Activated CD4-positive, alpha-beta T cell treated with anti-CD3 and anti-CD28 coated beads, Interleukin-2, amount 50 U/mL, for 24 hours (primary cell): ENCODE measurements at regions not wholly inside any gene's neighbourhood (a gene's known extent, or its start where the extent isn't known, plus 50 kb on each side); places are given as distances from the start of the nearest gene placed in this dataset.

Experiments used
- DNase-seq, 2 donors: peaks; one replicate each; pipeline ENCODE4 v3.0.0-alpha.2; 2020; ENCODE audit warnings: low read depth in 1 of 2, low spot score in 1 of 2

DNA sequence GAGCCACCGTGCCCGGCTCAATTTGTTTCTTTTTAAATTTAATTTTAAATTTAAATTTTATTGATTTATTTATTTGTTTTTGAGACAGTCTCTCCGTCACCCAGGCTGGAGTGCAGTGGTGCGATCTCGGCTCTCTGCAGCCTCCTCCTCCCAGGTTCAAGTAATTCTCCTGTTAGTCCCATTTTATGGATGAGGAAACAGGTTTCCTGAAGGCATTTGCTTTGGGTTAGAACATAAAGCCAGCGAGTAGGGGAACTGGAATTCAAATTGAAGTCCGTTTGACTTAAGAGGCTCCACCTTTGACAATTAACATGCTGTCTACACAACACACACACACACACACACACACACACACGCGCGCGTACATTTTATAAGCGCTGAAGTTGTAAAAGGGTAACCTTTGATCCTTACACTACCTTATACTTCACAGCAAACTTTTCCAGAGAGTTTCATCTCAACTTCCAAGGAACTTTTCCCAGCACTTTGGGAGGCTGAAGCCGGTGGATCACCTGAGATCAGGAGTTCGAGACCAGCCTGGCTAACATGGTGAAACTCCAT, 232.0 kb downstream of the BCAS1 start:
- DNase-seq = no peak

DNA sequence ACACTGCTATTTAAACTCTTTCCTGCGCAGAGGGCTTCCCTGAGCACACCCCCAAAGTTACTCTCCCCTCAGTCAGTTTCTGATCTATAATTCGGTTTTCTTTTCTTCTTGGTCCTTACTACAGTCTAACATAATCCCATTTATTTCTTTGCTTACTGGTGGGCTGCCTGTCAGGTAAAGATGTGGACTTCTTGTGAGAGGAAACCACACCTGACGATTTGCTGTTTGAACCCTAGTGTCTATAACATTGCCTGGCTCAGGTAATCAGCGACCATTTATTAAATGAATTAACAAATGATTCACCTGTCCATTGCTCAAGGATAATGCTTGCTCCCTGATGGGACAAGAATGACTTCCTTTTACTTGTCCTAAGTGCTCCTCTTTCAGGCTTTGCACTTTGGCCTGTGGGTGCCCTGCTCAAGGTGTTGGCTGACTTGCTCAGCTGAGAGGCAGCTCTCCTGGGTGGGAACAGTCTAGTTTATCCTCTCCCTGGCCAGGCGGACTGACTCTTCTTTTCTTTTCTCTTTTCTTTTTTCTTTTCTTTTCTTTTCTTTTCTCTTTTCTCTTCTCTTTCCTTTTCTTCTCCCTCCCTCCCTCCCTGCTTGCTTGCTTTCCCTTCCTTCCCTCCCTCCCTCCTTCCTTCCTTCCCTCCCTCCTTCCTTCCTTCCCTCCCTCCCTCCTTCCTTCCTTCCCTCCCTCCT, 233.1 kb downstream of the BCAS1 start:
- DNase-seq = no peak

DNA sequence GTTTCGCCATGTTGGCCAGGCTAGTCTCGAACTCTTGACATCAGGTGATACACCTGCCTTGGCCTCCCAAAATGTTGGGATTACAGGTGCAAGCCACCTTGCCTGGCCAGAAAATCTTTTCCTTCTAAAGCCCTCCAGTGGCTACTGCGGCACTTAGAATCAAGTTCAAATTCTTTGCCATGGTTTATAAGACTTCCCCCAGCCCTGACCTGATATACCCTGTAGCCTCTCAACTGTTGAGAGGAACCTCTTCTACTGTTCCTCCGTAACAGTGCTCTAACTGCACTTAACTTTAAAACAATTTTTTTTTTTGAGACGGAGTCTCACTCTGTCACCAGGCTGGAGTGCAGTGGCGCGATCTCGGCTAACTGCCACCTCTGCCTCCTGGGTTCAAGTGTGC, 235.6 kb downstream of the BCAS1 start:
- no peak for DNase-seq

DNA sequence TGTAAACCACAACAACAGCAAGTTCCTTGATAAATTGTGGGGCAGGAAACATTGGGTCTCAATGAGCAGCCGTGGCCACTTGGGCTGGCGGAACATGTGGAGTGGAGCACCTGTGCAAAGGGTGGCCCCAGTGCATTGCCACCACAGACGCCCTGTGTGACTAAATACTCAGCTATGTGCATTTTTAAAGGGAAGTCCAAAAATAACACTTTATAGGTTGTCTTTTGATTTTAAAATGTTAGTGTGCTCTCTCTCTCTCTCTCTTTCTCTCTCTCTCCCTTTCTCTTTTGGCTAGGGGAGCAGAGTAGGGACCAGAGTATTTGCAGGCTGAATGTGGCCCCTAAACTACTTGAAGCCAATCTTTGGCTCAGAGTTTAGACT, 236.3 kb downstream of the BCAS1 start:
- DNase-seq = no peak

DNA sequence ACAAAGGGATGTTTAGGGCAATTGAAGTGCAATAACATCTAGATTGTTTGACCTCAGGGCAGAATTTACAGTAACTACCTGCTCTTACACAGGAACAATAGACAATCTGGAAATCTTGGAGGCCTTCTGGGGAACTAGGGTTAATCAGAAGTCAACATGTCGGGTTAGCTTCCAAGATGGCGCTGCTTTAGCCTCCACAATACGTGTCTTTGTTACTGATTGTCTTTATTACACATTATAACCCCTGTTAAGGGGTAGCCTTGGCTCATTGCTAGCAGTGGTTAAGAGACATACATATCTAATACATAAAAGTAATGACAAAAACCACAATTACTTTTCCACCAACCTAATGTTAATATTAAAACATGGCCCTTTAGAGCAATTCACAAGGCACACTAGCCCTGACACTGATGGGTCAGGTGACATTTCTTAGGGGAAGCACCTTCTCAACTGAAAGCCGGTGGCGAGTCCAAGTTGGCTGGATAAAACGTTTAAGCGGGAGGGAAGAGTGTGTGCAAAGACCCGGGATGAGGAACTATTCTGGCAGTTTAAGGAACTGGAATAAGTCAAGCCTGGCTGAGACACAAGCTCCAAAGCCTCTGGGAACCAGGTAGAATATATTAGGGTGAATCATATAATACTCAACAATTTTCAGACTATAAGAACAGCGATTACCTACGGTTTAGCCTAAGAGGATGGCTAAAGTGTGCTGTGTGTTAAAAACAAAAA, 236.9 kb downstream of the BCAS1 start:
- no peak for DNase-seq

DNA sequence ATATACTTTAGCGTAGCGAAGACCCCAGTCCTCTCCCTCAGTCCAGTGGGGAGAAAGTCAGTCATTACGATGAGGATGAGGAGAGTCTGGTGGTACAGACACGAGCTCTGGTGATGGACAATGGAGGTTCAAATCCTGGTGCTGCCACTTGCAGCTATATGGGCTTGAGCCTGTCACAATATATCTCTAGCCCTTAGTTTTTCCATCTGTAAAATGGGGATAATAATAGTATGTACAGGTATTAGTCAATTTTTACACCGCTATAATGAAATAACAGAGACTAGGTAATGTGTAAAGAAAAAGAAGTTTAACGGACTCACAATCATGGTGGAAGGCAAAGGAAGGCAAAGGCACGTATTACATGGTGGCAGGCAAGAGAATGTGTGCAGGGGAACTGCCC, 237.9 kb downstream of the BCAS1 start:
- DNase-seq = no peak

DNA sequence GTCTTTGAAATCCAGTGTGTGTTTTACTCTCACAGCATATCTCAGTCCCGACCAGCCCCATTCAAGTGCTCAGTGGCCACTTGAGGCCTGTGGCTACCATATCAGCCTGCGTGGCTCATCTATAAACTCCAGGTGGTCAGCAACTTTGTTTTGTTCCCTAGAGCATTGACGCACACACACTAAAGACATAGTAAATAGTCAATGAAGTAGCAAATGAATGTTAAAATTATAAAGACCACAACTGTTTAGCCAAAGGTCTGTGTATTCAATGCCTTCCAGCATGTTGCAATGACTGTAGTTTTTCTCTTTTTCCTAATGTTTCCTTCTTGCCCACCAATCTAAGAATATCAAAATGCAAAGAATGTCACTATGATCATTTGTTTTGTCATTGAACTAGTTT, 238.2 kb upstream of the ZNF217 start:
- no peak for DNase-seq

DNA sequence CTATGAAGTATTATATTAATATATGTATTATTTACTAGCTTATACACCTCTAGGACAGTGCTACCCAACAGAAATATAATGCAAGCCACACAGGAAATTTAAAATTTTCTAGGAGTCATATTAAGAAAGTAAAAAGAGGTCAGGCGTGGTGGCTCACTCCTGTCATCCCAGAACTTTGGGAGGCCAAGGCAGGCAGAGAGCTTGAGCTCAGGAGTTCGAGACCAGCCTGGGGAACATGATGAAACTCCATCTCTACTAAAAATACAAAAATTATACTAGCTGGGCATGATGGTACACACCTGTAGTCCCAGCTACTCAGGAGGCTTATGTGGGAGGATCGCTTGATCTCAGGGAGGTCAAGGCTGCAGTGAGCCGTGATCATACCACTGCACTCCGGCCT, 237.6 kb upstream of the ZNF217 start:
- DNase-seq = no peak

DNA sequence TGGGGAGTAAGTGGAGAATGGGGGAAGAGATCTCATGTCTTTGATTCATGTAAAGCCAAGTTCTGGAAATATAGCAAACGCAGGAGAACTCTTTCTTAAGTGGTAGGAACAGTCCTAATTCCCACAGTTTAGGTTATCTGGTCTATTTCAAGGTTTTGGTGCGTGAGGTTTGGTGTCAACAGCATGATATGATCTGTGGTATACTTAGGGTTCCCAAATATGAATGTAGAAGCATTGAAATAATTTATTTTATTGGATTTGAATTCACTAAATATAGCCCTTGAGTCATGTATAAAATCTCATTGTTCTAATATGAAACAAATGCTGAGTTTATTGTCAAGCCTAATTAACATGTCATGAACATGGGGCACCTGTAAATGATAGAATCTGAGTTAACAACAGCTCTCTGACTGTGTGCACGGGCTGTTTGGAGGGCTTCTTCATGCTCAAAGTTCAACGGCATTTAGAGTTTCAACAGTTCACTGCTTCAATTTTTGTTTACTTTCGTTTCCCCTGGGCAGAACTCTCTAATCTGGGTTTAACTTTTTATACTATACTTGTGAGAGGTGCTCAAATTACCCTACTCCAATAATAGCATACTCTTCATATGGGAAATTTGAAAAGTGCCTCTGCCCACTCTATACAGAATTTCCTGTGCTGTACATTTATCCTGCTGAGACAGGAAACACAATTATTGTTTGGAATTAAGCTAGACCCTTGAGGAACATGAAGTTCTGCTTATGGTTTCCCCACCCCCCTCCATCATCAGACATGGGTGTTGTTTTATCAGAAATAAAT, 236.3 kb upstream of the ZNF217 start:
- DNase-seq = no peak

DNA sequence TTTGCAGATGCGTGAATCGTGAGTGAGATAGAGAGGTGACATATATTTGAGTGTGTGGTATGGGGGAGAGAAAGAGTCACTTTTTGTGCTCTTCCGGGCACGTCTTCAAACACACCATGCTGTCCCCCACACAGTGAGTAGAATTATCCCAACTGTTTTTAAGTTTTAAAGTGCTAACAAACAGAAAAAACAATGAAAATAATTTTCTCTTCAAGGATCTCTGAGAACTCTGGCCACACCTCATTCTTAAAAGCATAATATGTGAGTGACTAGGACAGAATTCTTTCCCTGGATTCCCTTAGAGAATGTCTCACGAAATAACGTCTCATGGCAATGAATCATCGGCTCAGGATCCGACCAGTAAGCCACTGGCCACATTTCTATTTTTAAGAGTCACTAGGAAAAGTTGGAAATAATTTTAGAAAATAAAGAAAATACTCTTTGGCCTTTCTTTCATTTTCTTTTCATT, 235.7 kb upstream of the ZNF217 start:
- no peak for DNase-seq

DNA sequence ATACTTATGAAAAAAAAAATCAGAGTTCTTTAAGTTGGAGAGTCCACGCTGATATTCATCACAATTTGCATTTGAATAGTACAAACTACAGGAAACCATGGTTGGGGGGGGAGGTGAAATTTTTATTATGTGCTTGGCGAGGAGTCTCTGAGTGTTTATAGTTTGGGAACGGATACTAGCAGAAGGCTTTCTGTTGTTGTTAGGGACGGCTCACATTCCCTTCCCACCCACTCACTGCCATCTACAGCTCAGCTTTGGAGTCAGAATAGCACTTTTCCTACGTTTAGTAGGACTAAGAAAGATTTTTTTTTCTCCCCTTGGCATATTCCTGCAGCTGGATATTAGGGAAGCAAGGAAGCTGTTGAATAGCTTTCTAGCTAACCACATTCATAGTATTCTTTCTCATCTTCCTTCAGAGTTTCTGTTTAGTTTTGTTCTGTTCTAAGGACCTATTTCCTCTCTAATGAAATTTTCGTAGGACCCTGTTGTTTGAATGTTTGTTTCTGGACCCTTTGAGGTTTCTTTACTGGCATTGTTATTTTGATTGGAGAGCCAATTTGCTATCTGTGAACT, 235.1 kb upstream of the ZNF217 start:
- no peak for DNase-seq

DNA sequence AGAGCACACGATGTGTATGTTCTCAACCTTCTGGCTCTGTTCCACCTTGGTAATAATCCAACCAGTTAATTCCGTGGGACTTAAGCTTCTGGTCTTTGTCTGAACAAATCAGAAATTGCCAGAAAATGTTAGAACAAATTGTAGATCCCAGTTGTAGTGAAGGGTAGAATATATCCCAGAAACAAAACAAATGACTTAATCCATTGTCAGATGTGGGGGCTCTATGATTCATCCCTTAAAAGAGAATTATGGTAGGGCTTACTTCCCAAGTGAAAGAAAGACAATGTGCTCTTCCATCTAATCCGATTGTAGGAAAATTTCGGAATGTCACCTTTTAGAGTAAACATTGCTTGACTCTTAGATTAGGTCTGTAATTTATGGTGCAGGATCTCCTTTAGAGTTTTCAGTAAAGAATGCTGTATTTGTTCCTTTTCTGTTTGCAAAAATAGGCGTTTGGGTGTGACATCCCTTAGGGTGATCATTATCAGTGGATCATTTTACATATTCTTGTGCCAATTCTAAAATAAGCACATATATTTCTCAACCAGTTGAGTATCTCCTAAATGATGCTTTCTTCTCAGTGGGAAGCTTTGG, 234.5 kb upstream of the ZNF217 start:
- no peak for DNase-seq

DNA sequence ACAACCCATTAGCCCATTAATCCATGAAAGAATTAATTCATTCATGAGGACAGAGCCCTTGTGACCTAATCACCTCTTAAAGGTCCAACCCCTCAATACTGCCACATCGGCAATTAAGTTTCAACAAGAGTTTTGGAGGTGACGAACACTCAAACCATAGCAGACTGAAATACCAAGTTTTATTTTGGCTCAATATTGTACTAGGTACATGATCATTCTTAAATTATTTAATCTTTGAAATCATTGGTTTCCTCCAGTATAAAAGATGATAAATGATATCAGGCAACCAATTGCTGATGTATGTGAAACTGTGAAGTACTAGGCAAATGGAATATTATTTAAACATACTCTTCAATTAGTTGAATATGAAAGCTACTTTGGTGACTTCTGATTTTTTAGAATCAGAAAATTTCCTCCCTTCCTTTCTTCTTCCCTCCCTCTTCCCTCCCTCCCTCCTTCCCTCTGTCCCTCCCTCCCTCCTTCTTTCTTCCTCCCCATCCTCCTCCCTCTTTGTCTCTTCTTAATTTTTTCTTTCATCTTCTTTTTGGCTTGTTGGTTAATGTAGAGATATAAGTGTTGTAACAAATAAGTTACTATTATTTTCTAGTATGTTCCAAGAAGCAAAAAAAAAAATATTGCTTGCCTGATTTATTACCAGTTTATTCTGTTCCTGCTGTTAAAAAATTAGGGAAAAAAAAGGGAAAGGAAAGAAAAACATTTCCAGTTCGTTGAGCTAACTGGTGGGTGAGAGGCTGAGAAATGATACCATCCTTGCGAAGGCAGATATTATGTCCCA, 233.9 kb upstream of the ZNF217 start:
- DNase-seq = no peak

DNA sequence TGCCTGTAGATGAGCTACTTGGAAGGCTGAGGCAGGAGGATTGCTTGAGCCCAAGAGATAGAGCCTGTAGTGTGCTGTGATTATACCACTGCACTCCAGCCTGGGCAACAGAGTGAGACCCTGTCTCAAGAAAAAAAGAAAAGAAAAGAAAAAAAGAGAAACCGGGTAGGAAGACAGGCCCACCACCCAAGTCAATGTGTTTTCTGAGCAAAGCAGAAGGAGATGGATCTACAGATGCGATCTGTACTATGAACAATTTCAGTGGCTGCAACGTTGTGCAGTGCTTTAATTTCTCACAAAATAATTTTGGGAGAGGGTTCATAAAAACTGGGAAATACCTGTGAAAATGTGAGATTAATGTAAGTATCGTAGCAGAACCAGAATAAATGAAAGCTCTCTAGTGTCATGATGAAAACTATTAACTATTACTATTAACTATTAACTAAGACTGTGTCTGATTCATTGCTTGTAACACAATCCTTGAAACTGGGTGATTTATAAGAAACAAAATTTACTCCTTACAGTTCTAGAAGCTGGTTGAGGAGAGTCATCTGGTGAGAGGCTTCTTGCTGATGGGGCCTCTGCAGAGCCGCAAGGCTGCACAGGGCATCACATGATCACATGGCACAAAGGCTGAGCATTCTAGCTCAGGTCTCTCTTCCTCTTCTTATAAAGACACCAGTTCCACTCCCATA, 233.1 kb upstream of the ZNF217 start:
- no peak for DNase-seq

DNA sequence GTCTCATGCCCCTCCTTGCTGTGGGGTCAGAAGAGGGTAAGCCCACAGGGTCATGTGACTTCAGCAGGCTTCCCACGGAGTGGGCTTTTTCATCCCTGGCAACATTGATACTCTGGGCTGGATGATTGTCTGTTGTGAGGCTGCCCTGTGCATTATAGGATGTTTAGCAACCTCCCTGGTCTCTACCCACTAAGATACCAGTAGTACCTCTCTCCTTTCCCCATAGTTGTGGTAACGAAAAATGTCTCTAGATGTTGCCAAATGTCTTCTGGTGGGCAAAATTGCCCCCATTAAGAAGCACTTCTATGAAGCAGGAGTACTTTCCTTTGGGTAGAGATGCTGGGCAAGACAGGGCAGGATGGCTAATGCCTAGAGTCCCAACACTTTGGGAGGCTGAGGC, 232.5 kb upstream of the ZNF217 start:
- no peak for DNase-seq

DNA sequence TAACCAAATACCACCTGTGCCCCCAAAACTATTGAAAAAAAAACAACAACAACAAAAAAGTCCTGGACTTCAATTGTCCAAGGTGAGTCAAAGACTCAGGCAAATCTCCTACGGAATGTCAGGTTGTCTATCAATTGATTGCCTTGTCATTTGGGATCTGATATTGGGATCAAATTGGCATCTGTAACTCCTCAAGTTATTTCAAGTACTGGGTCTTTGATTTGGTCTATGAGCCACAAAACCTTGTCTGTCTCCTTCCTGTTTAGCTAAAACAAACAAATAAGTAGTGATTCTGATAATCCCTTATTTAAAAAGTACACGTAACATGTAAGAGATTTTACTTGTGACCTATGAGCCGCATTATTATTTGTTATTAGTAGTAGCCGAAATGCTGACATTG, 231.6 kb upstream of the ZNF217 start:
- no peak for DNase-seq

DNA sequence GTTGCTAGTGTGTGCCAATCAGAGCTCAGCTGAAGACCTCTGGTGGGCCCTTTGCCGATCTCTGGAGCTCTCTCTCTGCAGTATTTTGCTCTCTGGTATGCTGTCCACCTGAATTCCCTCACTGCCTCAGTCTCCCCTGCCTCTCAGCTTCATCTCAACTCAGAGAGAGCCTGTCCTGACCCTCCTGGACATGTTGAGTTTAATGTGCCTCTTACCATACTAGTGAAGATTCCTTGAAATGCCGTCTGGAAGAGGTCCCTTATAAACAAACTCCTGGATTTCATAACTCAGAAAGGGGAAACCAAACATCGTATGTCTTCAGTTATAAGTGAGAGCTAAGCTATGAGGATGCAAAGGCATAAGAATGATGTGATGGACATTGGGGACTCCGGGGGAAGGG, 231.1 kb upstream of the ZNF217 start:
- DNase-seq = no peak

DNA sequence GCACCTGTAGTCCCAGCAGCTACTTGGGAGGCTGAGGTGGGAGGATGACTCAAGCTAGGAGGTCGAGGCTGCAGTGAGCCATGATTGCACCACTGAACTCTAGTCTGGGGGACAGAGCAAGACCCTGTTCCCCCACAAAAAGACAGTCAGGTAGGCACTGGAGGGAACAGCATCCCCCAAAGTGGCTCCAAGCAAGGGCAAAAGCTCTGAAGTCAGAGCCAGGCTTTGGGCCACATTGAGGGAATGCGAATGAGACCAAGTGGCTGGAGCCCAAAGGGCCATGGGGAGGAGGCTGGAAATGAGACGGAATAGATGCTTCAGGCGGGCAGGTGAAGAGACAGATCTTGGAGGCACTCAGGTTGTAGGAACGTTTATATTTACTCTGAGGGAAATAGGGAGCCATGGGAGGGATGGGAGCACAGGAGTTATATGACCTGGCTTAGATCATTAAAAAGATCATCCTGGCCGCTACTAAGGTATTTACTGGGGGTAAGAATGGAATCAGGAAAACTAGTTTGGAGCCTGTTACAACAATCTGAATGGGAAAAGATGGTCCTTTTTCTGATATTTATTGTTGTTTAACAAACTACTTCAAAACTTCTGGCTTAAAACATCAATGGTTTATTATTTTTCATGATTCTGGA, 229.6 kb upstream of the ZNF217 start:
- DNase-seq = no peak

DNA sequence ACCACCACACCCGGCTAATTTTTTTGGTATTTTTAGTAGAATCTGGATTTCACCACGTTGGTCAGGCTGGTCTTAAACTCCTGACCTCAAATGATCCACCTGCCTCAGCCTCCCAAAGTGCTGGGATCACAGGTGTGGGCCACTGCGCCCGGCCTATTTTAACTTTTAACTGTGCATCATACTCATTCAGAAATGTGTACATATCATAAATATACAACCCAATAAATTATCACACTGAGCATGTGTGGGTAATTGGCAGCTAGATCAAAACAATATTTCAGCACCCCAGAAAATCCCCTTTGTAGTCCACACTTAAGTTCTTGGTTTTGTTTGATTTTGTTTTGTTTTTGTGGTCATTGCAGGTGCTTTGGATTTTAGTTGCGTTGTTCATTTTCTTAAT, 228.9 kb upstream of the ZNF217 start:
- no peak for DNase-seq
